ENCODE measurements at regions not wholly inside any gene's neighbourhood (a gene's known extent, or its start where the extent isn't known, plus 50 kb on each side); places are given as distances from the start of the nearest gene placed in this dataset.

DNA sequence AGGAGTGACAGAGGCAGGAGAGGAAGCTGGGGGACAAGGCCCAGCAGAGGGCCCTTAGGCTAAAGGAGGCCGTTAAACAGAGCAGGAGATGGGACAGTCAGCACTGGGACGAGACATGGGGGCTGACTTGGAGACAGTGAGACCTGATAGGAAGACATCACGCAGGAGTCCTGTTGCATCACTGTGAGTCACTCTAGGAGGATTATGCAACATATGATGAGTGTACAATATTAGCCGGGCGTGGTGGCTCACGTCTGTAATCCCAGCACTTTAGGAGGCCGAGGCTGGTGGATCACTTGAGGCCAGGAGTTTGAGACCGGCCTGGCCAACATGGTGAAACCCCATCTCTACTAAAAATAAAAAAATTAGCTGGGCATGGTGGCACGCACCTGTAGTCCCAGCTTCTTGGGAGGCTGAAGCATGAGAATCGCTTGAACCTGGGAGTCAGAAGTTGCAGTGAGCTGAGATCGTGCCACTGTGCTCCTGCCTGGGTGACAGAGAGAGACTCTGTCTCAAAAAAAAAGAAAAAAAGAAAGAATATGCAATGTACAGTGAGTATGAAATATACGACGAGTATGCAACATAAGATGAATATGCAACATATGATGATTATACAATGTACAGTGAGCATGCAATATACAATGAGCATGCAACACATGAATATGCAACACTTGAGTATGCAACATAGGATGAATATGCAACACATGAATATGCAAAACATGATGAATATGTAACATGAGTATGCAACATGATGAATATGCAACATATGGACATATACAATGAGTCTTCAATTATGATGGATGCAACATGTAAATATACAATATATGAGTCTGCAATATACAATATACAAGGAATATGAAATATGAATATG is 83.3 kb upstream of the ID2 start:
- WGBS (ENCODE audit: insufficient coverage) = 50% methylated on average over 6 of the region's 13 CpGs
- Histone ChIP-seq H2AFZ (ENCODE audit: insufficient read depth, low read depth, low read length, poor library complexity, severe bottlenecking) (peak overlapping the region; percentile 15), H4K20me1 (ENCODE audit: insufficient read depth, low read length) (no peaks in the 10 kb centered on the region), H3K4me2 (replicated peaks; ENCODE audit: extremely low read depth, low read length, poor library complexity, severe bottlenecking) (peak overlapping the region; percentile 50), H3K27ac (ENCODE audit: low read depth in 1 of 2, low read length in 2 of 2) (peak overlapping the region; percentile 76 to 85), H3K9ac (ENCODE audit: insufficient read depth, low read length, poor library complexity, severe bottlenecking) (peak overlapping the region; percentile 51), H3K27me3 (ENCODE audit: control insufficient read depth in 2 of 2, insufficient read depth in 2 of 2, low read length in 2 of 2) (no peaks in the 10 kb centered on the region), H3K36me3 (replicated peaks in 1 of 2; ENCODE audit: control insufficient read depth in 1 of 2, insufficient read depth in 2 of 2, low read length in 2 of 2) (no peaks in the 10 kb centered on the region), H3K9me3 (replicated peaks in 1 of 2; ENCODE audit: control insufficient read depth in 1 of 2, insufficient read depth in 1 of 2, low read length in 2 of 2) (no peaks in the 10 kb centered on the region), H3K79me2 (ENCODE audit: insufficient read depth, low read length) (no peaks in the 10 kb centered on the region), H3K4me1 (ENCODE audit: control insufficient read depth in 1 of 2, insufficient read depth in 2 of 2, low read length in 2 of 2) (peaks cover 47 to 51% of the 10 kb centered on the region in 2 donors), H3K4me3 (replicated peaks in 1 of 3; ENCODE audit: low read depth in 2 of 3, low read length in 3 of 3) (no peak overlapping the region)
- peaks cover 3 to 6% of the 10 kb centered on the region in 2 donors for H3K36me3 Mint-ChIP-seq
- TF ChIP-seq, protein P1, sequence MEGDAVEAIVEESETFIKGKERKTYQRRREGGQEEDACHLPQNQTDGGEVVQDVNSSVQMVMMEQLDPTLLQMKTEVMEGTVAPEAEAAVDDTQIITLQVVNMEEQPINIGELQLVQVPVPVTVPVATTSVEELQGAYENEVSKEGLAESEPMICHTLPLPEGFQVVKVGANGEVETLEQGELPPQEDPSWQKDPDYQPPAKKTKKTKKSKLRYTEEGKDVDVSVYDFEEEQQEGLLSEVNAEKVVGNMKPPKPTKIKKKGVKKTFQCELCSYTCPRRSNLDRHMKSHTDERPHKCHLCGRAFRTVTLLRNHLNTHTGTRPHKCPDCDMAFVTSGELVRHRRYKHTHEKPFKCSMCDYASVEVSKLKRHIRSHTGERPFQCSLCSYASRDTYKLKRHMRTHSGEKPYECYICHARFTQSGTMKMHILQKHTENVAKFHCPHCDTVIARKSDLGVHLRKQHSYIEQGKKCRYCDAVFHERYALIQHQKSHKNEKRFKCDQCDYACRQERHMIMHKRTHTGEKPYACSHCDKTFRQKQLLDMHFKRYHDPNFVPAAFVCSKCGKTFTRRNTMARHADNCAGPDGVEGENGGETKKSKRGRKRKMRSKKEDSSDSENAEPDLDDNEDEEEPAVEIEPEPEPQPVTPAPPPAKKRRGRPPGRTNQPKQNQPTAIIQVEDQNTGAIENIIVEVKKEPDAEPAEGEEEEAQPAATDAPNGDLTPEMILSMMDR (IDR thresholded peaks at IDR 0.05) = no peak
- peak overlapping the region; percentile 93 to 98 (median 97) for H3K27ac Mint-ChIP-seq
- peaks cover 1 to 5% (median 2%) of the 10 kb centered on the region in 3 donors for H3K27me3 Mint-ChIP-seq (ENCODE audit: low read depth in 3 of 3)
- intact Hi-C loops (cut with micrococcal nuclease) = loop anchor here in 1 of 2 donors (5.0 kb wide), 1 partner anchor 79 kb away; no protein-coding TSS in a partner anchor
- peaks cover 56% of the 10 kb centered on the region for H3K4me1 Mint-ChIP-seq
- peak; percentile 98 to 100 (median 99) for DNase-seq
- H3K4me3 Mint-ChIP-seq = peak overlapping the region in 1 of 2 donors; percentile 59
- peaks cover 0 to 3% (median 0%) of the 10 kb centered on the region in 7 donors for H3K9me3 Mint-ChIP-seq

DNA sequence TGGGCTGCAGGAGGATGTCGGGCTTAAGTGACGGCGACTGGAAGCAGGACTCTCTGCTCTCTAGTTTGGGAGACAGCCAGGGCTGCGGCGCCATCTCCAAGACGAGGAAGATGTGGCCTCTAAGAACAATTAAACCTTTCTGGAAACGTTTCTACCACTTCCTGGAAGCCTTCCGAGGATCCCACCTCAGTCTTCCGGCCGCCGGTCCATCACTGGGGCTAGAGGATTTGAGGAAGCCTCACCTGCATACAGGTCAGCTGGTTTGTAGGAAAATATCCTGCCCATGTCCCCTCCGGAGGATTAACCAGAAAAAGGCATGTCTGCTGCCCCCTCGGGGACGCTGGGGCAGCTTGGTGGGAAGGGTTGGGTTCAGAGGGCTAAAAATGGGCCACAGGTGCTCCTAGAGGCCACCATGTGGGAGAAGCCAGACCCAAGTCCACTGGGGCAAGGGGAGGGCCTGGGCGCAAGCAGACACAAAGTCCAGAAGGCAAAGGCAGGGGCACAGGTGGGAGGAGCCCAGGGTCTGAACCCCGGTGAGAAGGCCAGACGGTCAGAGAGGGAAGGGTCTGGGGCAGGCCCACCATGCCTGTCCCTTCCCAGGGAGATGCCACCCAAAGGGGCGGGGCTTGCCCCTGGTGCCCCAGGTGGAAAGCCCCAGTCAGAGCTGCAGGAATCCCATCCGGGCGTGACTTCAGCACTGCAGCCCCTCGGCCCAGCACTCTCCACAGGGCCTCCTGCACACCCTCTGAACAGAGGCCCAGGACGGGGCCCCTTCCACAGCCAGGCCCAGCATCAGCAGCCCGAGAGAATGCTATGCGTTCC is 82.2 kb upstream of the ID2 start:
- H3K27me3 ChIP-seq (ENCODE audit: control insufficient read depth in 2 of 2, insufficient read depth in 2 of 2, low read length in 2 of 2) = no peaks in the 10 kb centered on the region
- no peak for DNase-seq
- H3K36me3 ChIP-seq (replicated peaks in 1 of 2; ENCODE audit: control insufficient read depth in 1 of 2, insufficient read depth in 2 of 2, low read length in 2 of 2) = no peaks in the 10 kb centered on the region
- peaks cover 48 to 52% of the 10 kb centered on the region in 2 donors for H3K4me1 ChIP-seq (ENCODE audit: control insufficient read depth in 1 of 2, insufficient read depth in 2 of 2, low read length in 2 of 2)
- Mint-ChIP-seq H3K27ac (peak overlapping the region in 6 of 7 donors; percentile 15 to 97 (median 68)), H3K4me1 (peaks cover 56% of the 10 kb centered on the region), H3K9me3 (peaks cover 0 to 3% (median 0%) of the 10 kb centered on the region in 7 donors), H3K4me3 (no peak overlapping the region), H3K36me3 (peaks cover 3 to 6% of the 10 kb centered on the region in 2 donors), H3K27me3 (ENCODE audit: low read depth in 3 of 3) (peaks cover 1 to 5% (median 2%) of the 10 kb centered on the region in 3 donors)
- H3K9ac ChIP-seq (ENCODE audit: insufficient read depth, low read length, poor library complexity, severe bottlenecking) = no peak overlapping the region
- no peaks in the 10 kb centered on the region for H3K9me3 ChIP-seq (replicated peaks in 1 of 2; ENCODE audit: control insufficient read depth in 1 of 2, insufficient read depth in 1 of 2, low read length in 2 of 2)
- intact Hi-C loops (cut with micrococcal nuclease) = loop anchor here (5.0 to 10.0 kb wide), 2 partner anchors 78 to 295 kb away; no protein-coding TSS in a partner anchor
- TF ChIP-seq, protein P1 (IDR thresholded peaks at IDR 0.05) = no peak
- WGBS (ENCODE audit: insufficient coverage) = 97% methylated on average over 18 of the region's 24 CpGs
- no peak overlapping the region for H3K4me2 ChIP-seq (replicated peaks; ENCODE audit: extremely low read depth, low read length, poor library complexity, severe bottlenecking)
- no peaks in the 10 kb centered on the region for H3K79me2 ChIP-seq (ENCODE audit: insufficient read depth, low read length)
- no peaks in the 10 kb centered on the region for H4K20me1 ChIP-seq (ENCODE audit: insufficient read depth, low read length)
- H2AFZ ChIP-seq (ENCODE audit: insufficient read depth, low read depth, low read length, poor library complexity, severe bottlenecking) = no peak overlapping the region
- peak overlapping the region in 1 of 2 donors; percentile 85 for H3K27ac ChIP-seq (ENCODE audit: low read depth in 1 of 2, low read length in 2 of 2)
- no peak overlapping the region for H3K4me3 ChIP-seq (replicated peaks in 1 of 3; ENCODE audit: low read depth in 2 of 3, low read length in 3 of 3)

All from CD14-positive monocyte (primary cell).